HUES48 (cell line): ENCODE measurements at regions not wholly inside any gene's neighbourhood (a gene's known extent, or its start where the extent isn't known, plus 50 kb on each side); places are given as distances from the start of the nearest gene placed in this dataset.

ENCODE experiments used
- H3K27ac ChIP-seq: one replicate; pipeline ENCODE4 v1.7.0; 2013; ENCODE audit warnings: low read depth, low read length, inconsistent platforms
- H3K27me3 ChIP-seq: 2 replicates; pipeline ENCODE4 v1.6.1; 2013; ENCODE audit warnings: mild to moderate bottlenecking, low read length; ENCODE audit not compliant: control insufficient read depth, insufficient read depth
- H3K36me3 ChIP-seq: 2 replicates; pipeline ENCODE4 v1.6.1; 2013; ENCODE audit warnings: low read length; ENCODE audit not compliant: control insufficient read depth, insufficient read depth
- H3K4me1 ChIP-seq: 2 replicates; pipeline ENCODE4 v1.6.1; 2013; ENCODE audit warnings: mild to moderate bottlenecking, low read length; ENCODE audit not compliant: control insufficient read depth, insufficient read depth
- H3K4me3 ChIP-seq: 2 replicates; pipeline ENCODE4 v1.5.1; 2013; ENCODE audit warnings: mild to moderate bottlenecking, low read depth, low read length
- H3K9ac ChIP-seq: 2 replicates; pipeline ENCODE4 v1.6.1; 2013; ENCODE audit warnings: mild to moderate bottlenecking, low read depth, low read length, moderate library complexity
- H3K9me3 ChIP-seq: 2 replicates; pipeline ENCODE4 v1.6.1; 2013; ENCODE audit warnings: low read length; ENCODE audit not compliant: control insufficient read depth, insufficient read depth

DNA sequence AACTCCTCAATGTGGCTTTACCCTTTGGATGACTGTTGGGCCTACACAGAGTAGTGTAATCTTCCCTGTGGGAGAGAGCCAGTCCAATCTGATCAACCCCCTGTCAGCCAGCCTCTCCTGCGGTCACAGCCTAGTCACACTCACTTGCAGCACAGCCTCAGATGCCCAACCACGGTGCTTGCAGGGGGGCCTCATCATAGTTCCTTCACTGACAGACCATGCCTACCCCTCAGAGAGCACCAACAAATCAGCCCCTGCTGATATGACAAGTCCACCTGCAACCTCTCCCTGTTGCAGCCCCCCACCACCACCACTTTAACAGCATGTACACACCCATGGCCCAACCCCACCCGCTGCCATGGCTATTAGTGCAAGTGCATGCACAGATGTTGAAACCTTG lies 146.8 kb downstream of the HMGN5 start:
- H3K4me3 ChIP-seq = no peak overlapping the region
- H3K27ac ChIP-seq = no peak overlapping the region
- no peaks in the 10 kb centered on the region for H3K36me3 ChIP-seq
- no peaks in the 10 kb centered on the region for H3K4me1 ChIP-seq
- H3K9me3 ChIP-seq = peaks cover 59% of the 10 kb centered on the region
- no peak overlapping the region for H3K9ac ChIP-seq
- H3K27me3 ChIP-seq = no peaks in the 10 kb centered on the region

DNA sequence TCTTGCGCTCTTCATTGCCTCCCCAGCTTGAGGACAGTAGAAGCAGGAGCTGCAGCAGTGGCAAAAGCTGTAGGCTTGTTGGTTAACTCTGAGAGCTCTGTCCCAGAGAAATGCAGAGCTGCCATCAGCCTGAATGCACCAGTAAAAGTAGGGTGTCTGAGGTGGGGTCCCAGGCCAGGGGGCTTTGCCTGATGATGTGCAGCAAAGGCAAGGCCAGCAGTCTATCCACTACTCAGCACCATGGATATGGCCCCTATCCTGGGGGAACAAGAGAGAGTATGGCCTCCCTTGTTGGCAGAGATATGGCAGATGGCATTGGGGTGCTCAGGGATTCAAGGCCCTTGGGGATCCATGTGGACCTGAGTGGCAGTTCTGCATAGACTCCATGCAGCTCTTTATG lies 180.2 kb downstream of the HMGN5 start:
- Histone ChIP-seq H3K9me3 (peaks cover 66% of the 10 kb centered on the region), H3K36me3 (no peaks in the 10 kb centered on the region), H3K4me1 (no peaks in the 10 kb centered on the region), H3K27me3 (no peaks in the 10 kb centered on the region), H3K9ac (no peak overlapping the region), H3K4me3 (no peak overlapping the region), H3K27ac (no peak overlapping the region)

DNA sequence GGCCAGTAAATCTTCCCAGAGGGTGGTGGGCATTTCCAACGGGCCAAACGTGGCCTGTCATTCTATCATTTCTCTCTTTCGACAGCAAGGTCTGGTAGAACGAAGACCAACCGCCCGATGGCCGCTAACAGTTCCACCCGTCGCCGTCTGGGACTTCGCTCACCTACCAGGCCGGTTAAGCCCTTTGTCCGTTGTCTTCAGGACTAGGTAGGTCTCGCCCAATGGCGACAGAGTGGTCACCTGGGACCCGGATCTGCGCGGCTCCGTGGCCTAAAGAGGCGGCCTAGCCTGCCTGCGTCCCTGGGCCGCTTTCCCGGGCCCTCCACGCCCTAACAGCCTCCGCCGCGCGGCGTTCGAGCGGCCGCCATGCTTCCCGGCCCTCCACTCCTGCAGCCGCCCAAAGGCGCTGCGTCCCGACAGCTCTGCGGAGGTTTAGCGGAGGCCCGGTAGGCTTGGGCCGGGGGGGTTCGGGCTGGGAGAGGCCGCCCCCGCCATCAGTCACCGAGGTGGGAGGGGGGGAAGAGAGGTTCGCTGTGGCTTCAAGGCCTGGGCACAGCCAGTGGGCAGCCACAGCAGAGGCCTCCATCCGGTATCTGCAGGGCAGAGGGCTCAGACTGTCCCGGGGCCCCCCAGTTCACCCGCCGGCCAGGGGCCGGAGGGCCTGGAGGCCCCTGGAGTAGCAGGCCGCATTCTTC lies 194.0 kb upstream of the BRWD3 start:
- no peaks in the 10 kb centered on the region for H3K4me1 ChIP-seq
- peaks cover 61% of the 10 kb centered on the region for H3K9me3 ChIP-seq
- H3K4me3 ChIP-seq = no peak overlapping the region
- no peak overlapping the region for H3K27ac ChIP-seq
- no peaks in the 10 kb centered on the region for H3K36me3 ChIP-seq
- H3K27me3 ChIP-seq = no peaks in the 10 kb centered on the region
- no peak overlapping the region for H3K9ac ChIP-seq

- Histone ChIP-seq H3K9me3 (peaks cover 63% of the 10 kb centered on the region), H3K4me1 (no peaks in the 10 kb centered on the region), H3K36me3 (no peaks in the 10 kb centered on the region), H3K4me3 (no peak overlapping the region), H3K9ac (no peak overlapping the region), H3K27me3 (no peaks in the 10 kb centered on the region), H3K27ac (no peak overlapping the region)
These were observed 174.4 kb upstream of the BRWD3 start for GRCh38 chrX:80984118-80984517.
